Transverse colon (tissue), 4 donors: ENCODE measurements at regions not wholly inside any gene's neighbourhood (a gene's known extent, or its start where the extent isn't known, plus 50 kb on each side); places are given as distances from the start of the nearest gene placed in this dataset.

Experiments used
- DNase-seq: peaks from one replicate; pipeline ENCODE4 v3.0.0-alpha.2; 2019
- H3K27ac ChIP-seq, 4 donors: fragments of 200-600 bp; sonication (generic); 2 replicates each; pipeline ENCODE4 v1.5.1; 2016 to 2018; ENCODE audit warnings: inconsistent platforms in 4 of 4
- H3K27me3 ChIP-seq: fragments of 200-600 bp; sonication (generic); 2 replicates; pipeline ENCODE4 v1.5.1; 2017; ENCODE audit warnings: inconsistent platforms
- H3K36me3 ChIP-seq, 4 donors: fragments of 200-600 bp; sonication (generic); 2 replicates each; pipeline ENCODE4 v1.5.1; 2017 to 2019; ENCODE audit warnings: inconsistent platforms in 4 of 4
- H3K4me1 ChIP-seq, 4 donors: fragments of 200-600 bp; sonication (generic); 2 replicates each; pipeline ENCODE4 v1.5.1; 2017 to 2020; ENCODE audit warnings: inconsistent platforms in 4 of 4
- H3K4me3 ChIP-seq, 4 donors: fragments of 200-600 bp; sonication (generic); 1 replicate in 1 of 4; 2 replicates in 3 of 4; pipeline versions ENCODE4 v1.5.1 to v1.6.1; 2017 to 2019; ENCODE audit warnings: inconsistent platforms in 4 of 4
- H3K9me3 ChIP-seq, 2 donors: fragments of 200-600 bp; sonication (generic); 2 replicates each; pipeline ENCODE4 v1.5.1; 2017 to 2019; ENCODE audit warnings: inconsistent platforms in 2 of 2
- EP300 ChIP-seq: sonication (generic); formaldehyde crosslinking; IDR thresholded peaks from one replicate; pipeline ENCODE4 v1.6.1; 2017; ENCODE audit warnings: antibody characterized with exemption, low read depth
- POLR2A ChIP-seq: fragments of 450-650 bp; IDR thresholded peaks from one replicate; pipeline ENCODE4 v1.6.1; 2016; ENCODE audit warnings: antibody characterized with exemption, mild to moderate bottlenecking, moderate library complexity
- POLR2AphosphoS5 ChIP-seq, 3 donors: sonication (generic); formaldehyde crosslinking; IDR thresholded peaks; one replicate each; pipeline ENCODE4 v1.6.1; 2016; ENCODE audit warnings: antibody characterized with exemption in 3 of 3
- WGBS, 2 donors: methylation state at CpG; one replicate each; pipeline ENCODE4 v1.1.5; 2018; ENCODE audit warnings: low coverage in 1 of 2; 5-methylcytosine and 5-hydroxymethylcytosine counted together
- in situ Hi-C, 4 donors: fragments of 200-750 bp; cut with MboI; loops; one replicate each; pipeline versions ENCODE4 v1.15.0 to v1.15.1; 2017; ENCODE audit warnings: low sequenced_read_pairs in 3 of 4, low pct_ligation_motif_present in 1 of 4, low pct_unique_long_range_greater_than_20kb in 1 of 4
- intact Hi-C: fragments of 100-400 bp; cut with DNase I; formaldehyde crosslinking; loops from one replicate; pipeline ENCODE4 v1.15.1; 2023; ENCODE audit warnings: low total_unique reads
- TF ChIP-seq, protein P1 (sequence below), 5 experiments: fragments of 200-600 bp in 3 of 5; fragments of 450-650 bp in 2 of 5; sonication (generic) in 3 of 5; IDR thresholded peaks; 1 replicate in 2 of 5; 2 replicates in 3 of 5; pipeline ENCODE4 v1.5.1; 2016 to 2017; ENCODE audit warnings: antibody characterized with exemption in 5 of 5, inconsistent platforms in 3 of 5, mild to moderate bottlenecking in 2 of 5, moderate library complexity in 1 of 5

- in situ Hi-C loops (no loop called here), intact Hi-C loops (no loop called here)
- no peak for TF ChIP-seq EP300
- TF ChIP-seq POLR2AphosphoS5 (IDR thresholded peaks at IDR 0.05) = no peak
- no peak for TF ChIP-seq POLR2A
- TF ChIP-seq, protein P1, sequence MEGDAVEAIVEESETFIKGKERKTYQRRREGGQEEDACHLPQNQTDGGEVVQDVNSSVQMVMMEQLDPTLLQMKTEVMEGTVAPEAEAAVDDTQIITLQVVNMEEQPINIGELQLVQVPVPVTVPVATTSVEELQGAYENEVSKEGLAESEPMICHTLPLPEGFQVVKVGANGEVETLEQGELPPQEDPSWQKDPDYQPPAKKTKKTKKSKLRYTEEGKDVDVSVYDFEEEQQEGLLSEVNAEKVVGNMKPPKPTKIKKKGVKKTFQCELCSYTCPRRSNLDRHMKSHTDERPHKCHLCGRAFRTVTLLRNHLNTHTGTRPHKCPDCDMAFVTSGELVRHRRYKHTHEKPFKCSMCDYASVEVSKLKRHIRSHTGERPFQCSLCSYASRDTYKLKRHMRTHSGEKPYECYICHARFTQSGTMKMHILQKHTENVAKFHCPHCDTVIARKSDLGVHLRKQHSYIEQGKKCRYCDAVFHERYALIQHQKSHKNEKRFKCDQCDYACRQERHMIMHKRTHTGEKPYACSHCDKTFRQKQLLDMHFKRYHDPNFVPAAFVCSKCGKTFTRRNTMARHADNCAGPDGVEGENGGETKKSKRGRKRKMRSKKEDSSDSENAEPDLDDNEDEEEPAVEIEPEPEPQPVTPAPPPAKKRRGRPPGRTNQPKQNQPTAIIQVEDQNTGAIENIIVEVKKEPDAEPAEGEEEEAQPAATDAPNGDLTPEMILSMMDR (IDR thresholded peaks at IDR 0.05) = no peak
- no peaks in the 10 kb centered on the region for H3K27me3 ChIP-seq
- H3K4me1 ChIP-seq = peaks cover 0 to 12% (median 0%) of the 10 kb centered on the region in 4 donors
- 86 to 97% methylated on average over 3 of the region's 3 CpGs for WGBS, 2 donors
- H3K27ac ChIP-seq = no peak overlapping the region
- no peaks in the 10 kb centered on the region for H3K9me3 ChIP-seq
- no peak overlapping the region for H3K4me3 ChIP-seq
- H3K36me3 ChIP-seq = no peaks in the 10 kb centered on the region
- no peak for DNase-seq
These were observed 124.1 kb upstream of the HES1 start for GRCh38 chr3:194011807-194012206.

GRCh38 chr3:194013928-194014327, 122.0 kb upstream of the HES1 start:
- H3K36me3 ChIP-seq = no peaks in the 10 kb centered on the region
- in situ Hi-C loops = no loop called here
- TF ChIP-seq, protein P1 (IDR thresholded peaks at IDR 0.05) = no peak
- no peak for TF ChIP-seq EP300
- no peak for TF ChIP-seq POLR2AphosphoS5 (IDR thresholded peaks at IDR 0.05)
- no peak for TF ChIP-seq POLR2A
- H3K4me1 ChIP-seq = peaks cover 0 to 11% (median 0%) of the 10 kb centered on the region in 4 donors
- H3K27ac ChIP-seq = no peak overlapping the region
- no peak overlapping the region for H3K4me3 ChIP-seq
- no peaks in the 10 kb centered on the region for H3K9me3 ChIP-seq
- no peaks in the 10 kb centered on the region for H3K27me3 ChIP-seq
- intact Hi-C loops = no loop called here
- WGBS, 2 donors = 92 to 94% methylated on average over 2 to 4 of the region's 4 CpGs
- no peak for DNase-seq

DNA sequence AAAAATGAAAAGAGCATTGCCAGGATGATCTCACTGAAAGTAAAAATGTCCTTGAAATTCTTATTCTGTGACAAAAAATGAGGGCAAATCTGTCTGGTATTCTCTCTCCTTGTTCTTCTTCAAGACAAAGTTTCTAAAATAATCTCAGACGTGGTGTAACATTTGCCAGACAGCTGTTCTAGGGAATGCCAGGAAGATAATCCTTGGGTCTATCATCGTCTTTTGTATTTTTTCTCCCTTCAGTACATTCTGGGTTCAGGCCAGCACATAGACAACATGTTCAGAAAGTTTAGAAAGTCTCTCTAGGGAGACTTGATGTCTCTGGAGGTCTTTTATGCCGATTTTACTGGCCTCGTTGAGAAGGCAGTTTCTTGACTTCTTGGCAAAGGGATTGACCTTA, 121.2 kb upstream of the HES1 start:
- no peaks in the 10 kb centered on the region for H3K27me3 ChIP-seq
- TF ChIP-seq POLR2AphosphoS5 (IDR thresholded peaks at IDR 0.05) = no peak
- TF ChIP-seq, protein P1 (IDR thresholded peaks at IDR 0.05) = no peak
- TF ChIP-seq POLR2A = no peak
- TF ChIP-seq EP300 = no peak
- H3K4me3 ChIP-seq = no peak overlapping the region
- no peak overlapping the region for H3K27ac ChIP-seq
- in situ Hi-C loops (no loop called here), intact Hi-C loops (no loop called here)
- 81 to 89% methylated on average over 4 of the region's 4 CpGs for WGBS, 2 donors
- H3K36me3 ChIP-seq = no peaks in the 10 kb centered on the region
- H3K9me3 ChIP-seq = no peaks in the 10 kb centered on the region
- DNase-seq = no peak
- peaks cover 0 to 6% (median 0%) of the 10 kb centered on the region in 4 donors for H3K4me1 ChIP-seq

DNA sequence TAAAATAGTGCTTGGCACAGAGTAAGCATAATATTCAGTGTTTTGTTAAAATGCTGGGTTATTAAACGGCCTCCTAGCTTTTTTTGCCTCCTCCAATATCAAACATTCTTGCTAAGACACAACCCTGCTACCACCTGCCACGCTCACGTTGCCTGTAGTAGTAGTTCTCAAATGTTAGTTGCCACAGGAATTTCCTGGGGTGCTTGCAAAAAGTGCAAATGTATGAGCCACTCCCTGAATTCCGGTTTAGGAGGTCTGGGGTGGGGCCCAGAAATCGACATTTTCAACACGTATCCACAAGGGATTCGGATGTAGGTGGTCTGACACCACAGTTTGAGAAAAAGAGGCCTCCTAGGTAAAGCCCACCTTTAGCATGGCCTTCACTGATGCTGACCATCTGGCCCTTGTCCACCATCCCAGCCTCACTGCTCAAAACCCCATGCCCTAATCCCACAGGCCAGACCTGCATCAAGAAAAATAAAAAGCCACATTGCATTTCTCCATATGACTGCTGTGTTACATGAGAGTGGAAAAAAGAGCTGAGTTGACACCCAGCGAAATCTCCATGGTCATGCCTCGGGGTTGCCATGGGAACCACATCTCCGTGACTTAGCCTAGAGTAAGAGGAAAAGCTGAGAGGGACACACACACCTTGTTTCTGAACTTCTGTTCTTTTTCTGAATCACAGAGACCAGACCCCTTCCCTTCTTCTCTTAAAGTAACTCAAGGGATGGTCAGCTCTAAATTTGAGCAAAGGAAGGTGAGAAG, 116.4 kb upstream of the HES1 start:
- in situ Hi-C loops (no loop called here), intact Hi-C loops (no loop called here)
- H3K36me3 ChIP-seq = no peaks in the 10 kb centered on the region
- no peak overlapping the region for H3K4me3 ChIP-seq
- no peak for TF ChIP-seq POLR2A
- H3K27me3 ChIP-seq = no peaks in the 10 kb centered on the region
- WGBS, 2 donors = 85 to 87% methylated on average over 5 to 10 of the region's 10 CpGs
- DNase-seq = no peak
- peaks cover 0 to 6% (median 0%) of the 10 kb centered on the region in 4 donors for H3K4me1 ChIP-seq
- H3K9me3 ChIP-seq = no peaks in the 10 kb centered on the region
- H3K27ac ChIP-seq = no peak overlapping the region

DNA sequence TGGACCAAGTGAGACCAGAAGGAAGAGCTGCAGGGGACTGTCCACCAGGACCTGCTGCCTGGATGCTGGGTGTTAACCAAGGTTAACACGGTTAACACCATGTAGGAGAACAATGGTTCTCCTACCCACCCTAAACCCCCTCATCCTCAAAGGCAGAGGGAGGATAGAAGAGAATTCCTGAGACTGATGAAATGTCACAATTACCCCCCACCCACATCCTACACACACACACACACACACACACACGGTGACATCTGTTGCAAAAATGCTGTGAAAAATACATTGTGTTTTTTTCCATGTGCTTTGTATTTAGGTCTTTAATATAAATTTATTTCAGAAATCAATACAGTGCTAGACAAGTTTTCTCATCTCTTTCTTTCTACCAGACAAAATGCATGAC, 113.9 kb upstream of the HES1 start:
- no peaks in the 10 kb centered on the region for H3K27me3 ChIP-seq
- intact Hi-C loops (no loop called here), in situ Hi-C loops (no loop called here)
- no peak for DNase-seq
- H3K9me3 ChIP-seq = no peaks in the 10 kb centered on the region
- H3K4me3 ChIP-seq = no peak overlapping the region
- peaks cover 0 to 6% (median 0%) of the 10 kb centered on the region in 4 donors for H3K4me1 ChIP-seq
- no peak for TF ChIP-seq POLR2AphosphoS5 (IDR thresholded peaks at IDR 0.05)
- TF ChIP-seq, protein P1 (IDR thresholded peaks at IDR 0.05) = no peak
- no peak for TF ChIP-seq POLR2A
- TF ChIP-seq EP300 = no peak
- no peak overlapping the region for H3K27ac ChIP-seq
- 86 to 100% methylated on average over 1 to 2 of the region's 2 CpGs for WGBS, 2 donors
- no peaks in the 10 kb centered on the region for H3K36me3 ChIP-seq
